Upper lobe of left lung (tissue), 6 donors: ENCODE measurements at regions not wholly inside any gene's neighbourhood (a gene's known extent, or its start where the extent isn't known, plus 50 kb on each side); places are given as distances from the start of the nearest gene placed in this dataset.

ENCODE experiments used
- ATAC-seq, 2 donors: fragments of 200-7000 bp; cut with Tn5 transposase; one replicate each; pipeline ENCODE4 v1.9.1; 2022; ENCODE audit warnings: mild to moderate bottlenecking in 2 of 2, moderate library complexity in 2 of 2; ENCODE audit not compliant: low FRiP score in 2 of 2
- DNase-seq, 2 donors: peaks; one replicate each; pipeline ENCODE4 v3.0.0-alpha.2; 2019 to 2020
- H3K27ac ChIP-seq, 4 donors: fragments of 200-600 bp; sonication (generic); one replicate each; pipeline ENCODE4 v1.5.1; 2016 to 2019
- H3K27me3 ChIP-seq, 4 donors: fragments of 200-600 bp; sonication (generic); one replicate each; pipeline ENCODE4 v1.5.1; 2017 to 2019
- H3K36me3 ChIP-seq, 4 donors: fragments of 200-600 bp; sonication (generic); one replicate each; pipeline ENCODE4 v1.5.1; 2016 to 2019
- H3K4me1 ChIP-seq, 4 donors: fragments of 200-600 bp; sonication (generic); one replicate each; pipeline ENCODE4 v1.5.1; 2018 to 2019
- H3K4me3 ChIP-seq, 4 donors: fragments of 200-600 bp; sonication (generic); one replicate each; pipeline ENCODE4 v1.5.1; 2017 to 2019; ENCODE audit warnings: mild to moderate bottlenecking in 2 of 4, moderate library complexity in 1 of 4
- H3K9me3 ChIP-seq, 4 donors: fragments of 200-600 bp; sonication (generic); one replicate each; pipeline ENCODE4 v1.5.1; 2018 to 2019
- EP300 ChIP-seq, 4 donors: sonication (generic); formaldehyde crosslinking; IDR thresholded peaks; one replicate each; pipeline ENCODE4 v1.5.1; 2017; ENCODE audit warnings: antibody characterized with exemption in 4 of 4, control low read depth in 2 of 4
- POLR2A ChIP-seq, 4 donors: fragments of 450-650 bp; IDR thresholded peaks; one replicate each; pipeline ENCODE4 v1.5.1; 2016 to 2017; ENCODE audit warnings: antibody characterized with exemption in 4 of 4, mild to moderate bottlenecking in 2 of 4
- POLR2AphosphoS5 ChIP-seq, 2 donors: sonication (generic); formaldehyde crosslinking; IDR thresholded peaks; one replicate each; pipeline ENCODE4 v1.5.1; 2017; ENCODE audit warnings: antibody characterized with exemption in 2 of 2
- WGBS, 2 donors: methylation state at CpG; one replicate each; pipeline ENCODE4 v1.1.5; 2017 to 2018; 5-methylcytosine and 5-hydroxymethylcytosine counted together
- TF ChIP-seq, protein P1 (sequence below), 6 experiments: fragments of 450-650 bp in 4 of 6; fragments of 200-600 bp in 2 of 6; sonication (generic) in 2 of 6; IDR thresholded peaks; one replicate each; pipeline ENCODE4 v1.5.1; 2016 to 2019; ENCODE audit warnings: antibody characterized with exemption in 6 of 6
- donor health status: DM: no; HTN: no; CAD: no; lungs with moderate emphysema.
- donor health status: DM: no; HTN: yes; CAD: no; lungs with severe emphysema.

DNA sequence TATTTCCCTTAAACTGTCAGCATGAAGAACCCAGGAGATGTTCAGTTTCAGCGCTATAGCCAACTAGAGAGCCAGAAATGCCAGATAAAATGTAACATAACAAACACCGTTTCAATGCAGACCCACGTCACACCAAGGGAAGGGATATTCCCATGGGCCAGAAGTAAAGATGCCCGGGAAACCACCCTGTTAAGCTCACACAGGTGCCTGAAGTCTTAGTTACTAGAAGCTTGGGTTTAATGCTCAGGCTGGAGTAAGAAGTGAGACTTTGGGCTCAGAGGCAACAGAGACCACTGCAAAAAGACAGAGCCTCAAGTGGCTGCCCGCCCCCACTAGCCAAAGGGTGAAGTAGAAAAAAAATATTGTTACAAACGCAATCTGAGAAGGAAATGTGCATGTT is 52.3 kb downstream of the SYNE3 start:
- TF ChIP-seq POLR2AphosphoS5 (IDR thresholded peaks at IDR 0.05) (no peak), EP300 (IDR thresholded peaks at IDR 0.05) (no peak), POLR2A (IDR thresholded peaks at IDR 0.05) (no peak)
- no peaks in the 10 kb centered on the region for H3K9me3 ChIP-seq
- WGBS, 2 donors, result 87 to 89% methylated on average over 6 of the region's 6 CpGs
- H3K4me3 ChIP-seq, result no peak overlapping the region
- ATAC-seq (no peak), DNase-seq (no peak)
- H3K27me3 ChIP-seq, result no peaks in the 10 kb centered on the region
- peaks cover 0 to 45% (median 19%) of the 10 kb centered on the region in 4 donors for H3K36me3 ChIP-seq
- no peak overlapping the region for H3K27ac ChIP-seq
- H3K4me1 ChIP-seq, result peaks cover 8 to 30% (median 25%) of the 10 kb centered on the region in 4 donors

DNA sequence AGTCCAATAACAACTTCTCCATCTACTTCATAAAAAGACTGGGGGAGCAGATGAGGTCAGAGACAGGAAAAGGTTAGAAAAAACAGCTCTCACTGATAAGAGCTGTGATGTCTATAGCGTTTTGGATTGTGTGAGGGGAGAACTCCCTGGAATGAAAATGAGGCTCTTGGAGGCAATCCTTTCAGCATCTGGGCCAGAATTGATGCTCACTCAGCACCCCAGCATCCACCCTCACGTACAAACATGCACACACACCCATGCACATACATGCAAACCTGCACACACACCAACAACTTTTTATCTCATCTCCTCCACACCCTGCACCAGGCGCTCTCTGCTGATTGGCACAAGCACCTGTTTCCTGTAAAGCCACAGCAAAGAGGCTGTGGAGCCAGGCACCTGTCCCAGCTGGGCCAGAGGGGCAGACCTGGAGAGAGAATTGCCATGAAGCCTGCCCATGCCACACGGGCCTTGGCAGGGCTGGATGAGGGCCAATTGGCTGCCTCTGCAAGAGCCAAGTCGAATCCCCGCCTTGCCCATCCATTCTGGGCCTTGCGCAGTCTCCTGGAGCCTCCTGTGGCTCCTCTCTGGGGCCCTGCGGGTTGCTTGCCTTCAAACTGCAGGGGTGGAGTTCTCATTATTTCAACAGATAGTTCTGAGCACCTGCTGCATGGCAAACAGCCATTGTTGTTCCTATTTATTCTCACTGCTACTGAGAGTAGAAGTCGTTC is 53.1 kb downstream of the SYNE3 start:
- Histone ChIP-seq H3K4me3 (no peak overlapping the region), H3K9me3 (no peaks in the 10 kb centered on the region), H3K36me3 (peaks cover 0 to 40% (median 15%) of the 10 kb centered on the region in 4 donors), H3K27ac (no peak overlapping the region), H3K4me1 (peaks cover 8 to 33% (median 29%) of the 10 kb centered on the region in 4 donors), H3K27me3 (no peaks in the 10 kb centered on the region)
- DNase-seq, result no peak
- WGBS, 2 donors, result 42 to 56% methylated on average over 7 to 9 of the region's 9 CpGs
- ATAC-seq, result no peak
- no peak for TF ChIP-seq EP300 (IDR thresholded peaks at IDR 0.05)
- no peak for TF ChIP-seq POLR2AphosphoS5 (IDR thresholded peaks at IDR 0.05)
- no peak for TF ChIP-seq POLR2A (IDR thresholded peaks at IDR 0.05)
- TF ChIP-seq, protein P1, sequence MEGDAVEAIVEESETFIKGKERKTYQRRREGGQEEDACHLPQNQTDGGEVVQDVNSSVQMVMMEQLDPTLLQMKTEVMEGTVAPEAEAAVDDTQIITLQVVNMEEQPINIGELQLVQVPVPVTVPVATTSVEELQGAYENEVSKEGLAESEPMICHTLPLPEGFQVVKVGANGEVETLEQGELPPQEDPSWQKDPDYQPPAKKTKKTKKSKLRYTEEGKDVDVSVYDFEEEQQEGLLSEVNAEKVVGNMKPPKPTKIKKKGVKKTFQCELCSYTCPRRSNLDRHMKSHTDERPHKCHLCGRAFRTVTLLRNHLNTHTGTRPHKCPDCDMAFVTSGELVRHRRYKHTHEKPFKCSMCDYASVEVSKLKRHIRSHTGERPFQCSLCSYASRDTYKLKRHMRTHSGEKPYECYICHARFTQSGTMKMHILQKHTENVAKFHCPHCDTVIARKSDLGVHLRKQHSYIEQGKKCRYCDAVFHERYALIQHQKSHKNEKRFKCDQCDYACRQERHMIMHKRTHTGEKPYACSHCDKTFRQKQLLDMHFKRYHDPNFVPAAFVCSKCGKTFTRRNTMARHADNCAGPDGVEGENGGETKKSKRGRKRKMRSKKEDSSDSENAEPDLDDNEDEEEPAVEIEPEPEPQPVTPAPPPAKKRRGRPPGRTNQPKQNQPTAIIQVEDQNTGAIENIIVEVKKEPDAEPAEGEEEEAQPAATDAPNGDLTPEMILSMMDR (IDR thresholded peaks at IDR 0.05), result no peak

- DNase-seq (no peak), ATAC-seq (no peak)
- H3K9me3 ChIP-seq, result no peaks in the 10 kb centered on the region
- peaks cover 8 to 29% (median 24%) of the 10 kb centered on the region in 4 donors for H3K4me1 ChIP-seq
- 88 to 92% methylated on average over 9 to 10 of the region's 10 CpGs for WGBS, 2 donors
- H3K27me3 ChIP-seq, result no peaks in the 10 kb centered on the region
- no peak overlapping the region for H3K27ac ChIP-seq
- TF ChIP-seq, protein P1 (IDR thresholded peaks at IDR 0.05), result no peak
- TF ChIP-seq POLR2A (IDR thresholded peaks at IDR 0.05), result no peak
- TF ChIP-seq POLR2AphosphoS5 (IDR thresholded peaks at IDR 0.05), result no peak
- no peak for TF ChIP-seq EP300 (IDR thresholded peaks at IDR 0.05)
- no peak overlapping the region for H3K4me3 ChIP-seq
- H3K36me3 ChIP-seq, result peaks cover 0 to 33% (median 15%) of the 10 kb centered on the region in 4 donors
Measured at GRCh38 chr14:95462491-95462890, 54.0 kb downstream of the SYNE3 start.

- peaks cover 8 to 27% (median 23%) of the 10 kb centered on the region in 4 donors for H3K4me1 ChIP-seq
- no peaks in the 10 kb centered on the region for H3K9me3 ChIP-seq
- WGBS, 2 donors, result 61 to 70% methylated on average over 27 to 29 of the region's 29 CpGs
- no peak for DNase-seq
- no peak overlapping the region for H3K27ac ChIP-seq
- peaks cover 0 to 29% (median 13%) of the 10 kb centered on the region in 4 donors for H3K36me3 ChIP-seq
- no peak overlapping the region for H3K4me3 ChIP-seq
- TF ChIP-seq, protein P1 (IDR thresholded peaks at IDR 0.05), result no peak
- TF ChIP-seq POLR2A (IDR thresholded peaks at IDR 0.05) (no peak), EP300 (IDR thresholded peaks at IDR 0.05) (no peak)
- no peaks in the 10 kb centered on the region for H3K27me3 ChIP-seq
- ATAC-seq, result peak in 1 of 2 donors; percentile 55
Measured at GRCh38 chr14:95460647-95461478, 55.6 kb downstream of the SYNE3 start.

- no peak overlapping the region for H3K4me3 ChIP-seq
- WGBS, 2 donors, result 80 to 91% methylated on average over 3 of the region's 3 CpGs
- H3K27me3 ChIP-seq, result no peaks in the 10 kb centered on the region
- TF ChIP-seq EP300 (IDR thresholded peaks at IDR 0.05) (no peak), POLR2AphosphoS5 (IDR thresholded peaks at IDR 0.05) (no peak), POLR2A (IDR thresholded peaks at IDR 0.05) (no peak)
- TF ChIP-seq, protein P1 (IDR thresholded peaks at IDR 0.05), result no peak
- no peak overlapping the region for H3K27ac ChIP-seq
- H3K36me3 ChIP-seq, result peaks cover 9 to 30% (median 17%) of the 10 kb centered on the region in 4 donors
- H3K9me3 ChIP-seq, result no peaks in the 10 kb centered on the region
- ATAC-seq, result no peak
- DNase-seq, result no peak
- H3K4me1 ChIP-seq, result peaks cover 8 to 25% (median 22%) of the 10 kb centered on the region in 4 donors
Measured at GRCh38 chr14:95458906-95459305, 57.5 kb downstream of the SYNE3 start.
